HAP-1 (cell line): ENCODE measurements at regions not wholly inside any gene's neighbourhood (a gene's known extent, or its start where the extent isn't known, plus 50 kb on each side); places are given as distances from the start of the nearest gene placed in this dataset.
A peak's percentile ranks its signal among the peaks of the same experiment; 100 is the strongest.

ENCODE experiments used
- DNase-seq, 2 experiments: peaks; one replicate each; pipeline ENCODE4 v3.0.0-alpha.2; 2016 to 2020; ENCODE audit warnings: low spot score in 2 of 2
- H3K27me3 ChIP-seq: fragments of 250-450 bp; sonication (Bioruptor Pico); 2 replicates; pipeline ENCODE4 v1.5.1; 2020; ENCODE audit warnings: low read depth, mild to moderate bottlenecking, moderate library complexity
- H3K36me3 ChIP-seq: fragments of 250-450 bp; sonication (Bioruptor Pico); replicated peaks from 2 replicates; pipeline ENCODE4 v1.5.1; 2020; ENCODE audit warnings: mild to moderate bottlenecking
- H3K4me1 ChIP-seq: fragments of 250-450 bp; sonication (Bioruptor Pico); 2 replicates; pipeline ENCODE4 v1.5.1; 2020; ENCODE audit warnings: mild to moderate bottlenecking
- H3K4me3 ChIP-seq: fragments of 250-450 bp; sonication (Bioruptor Pico); 2 replicates; pipeline ENCODE4 v1.5.1; 2020; ENCODE audit warnings: mild to moderate bottlenecking, moderate library complexity
- H3K9me3 ChIP-seq: fragments of 250-450 bp; sonication (Bioruptor Pico); 2 replicates; pipeline ENCODE4 v1.5.1; 2020; ENCODE audit warnings: mild to moderate bottlenecking, moderate library complexity
- in situ Hi-C: fragments of 300-500 bp; cut with MboI; formaldehyde crosslinking; loops from 3 replicates; pipeline ENCODE4 v1.14.3; 2020; ENCODE audit warnings: low sequenced_read_pairs, inconsistent platforms, mixed read lengths

- Histone ChIP-seq H3K9me3 (no peaks in the 10 kb centered on the region; the same call in 1 of the 2 replicates), H3K36me3 (no peaks in the 10 kb centered on the region)
- in situ Hi-C loops: no loop called here
Observed at GRCh38 chr11:100618914-100619313, 68.2 kb upstream of the ARHGAP42 start.

GRCh38 chr11:100619484-100619883 is 67.6 kb upstream of the ARHGAP42 start:
- H3K9me3 ChIP-seq: no peaks in the 10 kb centered on the region; the same call in 1 of the 2 replicates
- no peaks in the 10 kb centered on the region for H3K36me3 ChIP-seq
- no peak for DNase-seq
- H3K4me1 ChIP-seq: no peaks in the 10 kb centered on the region
- no peak overlapping the region for H3K4me3 ChIP-seq
- in situ Hi-C loops: no loop called here
- no peaks in the 10 kb centered on the region for H3K27me3 ChIP-seq

More at GRCh38 chr11:100618914-100619313, 68.2 kb upstream of the ARHGAP42 start:
- H3K27me3 ChIP-seq: no peaks in the 10 kb centered on the region
- no peaks in the 10 kb centered on the region for H3K4me1 ChIP-seq
- no peak overlapping the region for H3K4me3 ChIP-seq
- DNase-seq: no peak

GRCh38 chr11:100622404-100622803 is 64.7 kb upstream of the ARHGAP42 start:
- Histone ChIP-seq H3K9me3 (no peaks in the 10 kb centered on the region; the same call in 1 of the 2 replicates), H3K4me3 (no peak overlapping the region), H3K27me3 (no peaks in the 10 kb centered on the region), H3K36me3 (no peaks in the 10 kb centered on the region), H3K4me1 (no peaks in the 10 kb centered on the region)
- in situ Hi-C loops: no loop called here
- no peak for DNase-seq

- in situ Hi-C loops: no loop called here
- Histone ChIP-seq H3K9me3 (no peaks in the 10 kb centered on the region; the same call in 1 of the 2 replicates), H3K36me3 (no peaks in the 10 kb centered on the region), H3K4me1 (no peaks in the 10 kb centered on the region), H3K4me3 (no peak overlapping the region), H3K27me3 (no peaks in the 10 kb centered on the region)
- DNase-seq: no peak
Observed at GRCh38 chr11:100624346-100624745, 62.7 kb upstream of the ARHGAP42 start.

- Histone ChIP-seq H3K27me3 (no peaks in the 10 kb centered on the region), H3K4me3 (no peak overlapping the region), H3K36me3 (no peaks in the 10 kb centered on the region), H3K9me3 (no peaks in the 10 kb centered on the region; the same call in 1 of the 2 replicates), H3K4me1 (no peaks in the 10 kb centered on the region)
- DNase-seq: no peak
- in situ Hi-C loops: no loop called here
Observed at GRCh38 chr11:100625041-100625440, 62.0 kb upstream of the ARHGAP42 start.

- no peak overlapping the region for H3K4me3 ChIP-seq
- H3K36me3 ChIP-seq: no peaks in the 10 kb centered on the region
- in situ Hi-C loops: no loop called here
- no peaks in the 10 kb centered on the region for H3K9me3 ChIP-seq
- H3K4me1 ChIP-seq: no peaks in the 10 kb centered on the region
- no peaks in the 10 kb centered on the region for H3K27me3 ChIP-seq
- DNase-seq: no peak
Observed at GRCh38 chr11:100629671-100630070, 57.4 kb upstream of the ARHGAP42 start.

- H3K27me3 ChIP-seq: no peaks in the 10 kb centered on the region
- no peak overlapping the region for H3K4me3 ChIP-seq
- H3K36me3 ChIP-seq: no peaks in the 10 kb centered on the region
- in situ Hi-C loops: no loop called here
- no peaks in the 10 kb centered on the region for H3K9me3 ChIP-seq
- H3K4me1 ChIP-seq: peaks cover 3% of the 10 kb centered on the region; the same call in 1 of the 2 replicates
- no peak for DNase-seq
Observed at GRCh38 chr11:100630898-100631297, 56.2 kb upstream of the ARHGAP42 start.

- Histone ChIP-seq H3K9me3 (no peaks in the 10 kb centered on the region), H3K4me3 (no peak overlapping the region), H3K4me1 (peaks cover 7% of the 10 kb centered on the region), H3K27me3 (no peaks in the 10 kb centered on the region), H3K36me3 (no peaks in the 10 kb centered on the region)
- in situ Hi-C loops: no loop called here
- DNase-seq: no peak
Observed at GRCh38 chr11:100631316-100631715, 55.8 kb upstream of the ARHGAP42 start.

- H3K9me3 ChIP-seq: no peaks in the 10 kb centered on the region
- DNase-seq: peak in 1 of 2 experiments; percentile 30
- in situ Hi-C loops: no loop called here
Observed at GRCh38 chr11:100632941-100633452, 54.1 kb upstream of the ARHGAP42 start.

GRCh38 chr11:100635194-100635593 is 51.9 kb upstream of the ARHGAP42 start:
- Histone ChIP-seq H3K36me3 (no peaks in the 10 kb centered on the region), H3K9me3 (no peaks in the 10 kb centered on the region), H3K4me1 (peaks cover 34% of the 10 kb centered on the region), H3K4me3 (no peak overlapping the region), H3K27me3 (no peaks in the 10 kb centered on the region)
- in situ Hi-C loops: no loop called here
- no peak for DNase-seq

More at GRCh38 chr11:100632941-100633452, 54.1 kb upstream of the ARHGAP42 start:
- no peaks in the 10 kb centered on the region for H3K36me3 ChIP-seq
- no peak overlapping the region for H3K4me3 ChIP-seq
- H3K4me1 ChIP-seq: peaks cover 18% of the 10 kb centered on the region
- H3K27me3 ChIP-seq: no peaks in the 10 kb centered on the region

GRCh38 chr11:100636536-100636935 is 50.6 kb upstream of the ARHGAP42 start:
- peak in 1 of 2 experiments; percentile 72 for DNase-seq
- peaks cover 34% of the 10 kb centered on the region for H3K4me1 ChIP-seq
- H3K36me3 ChIP-seq: no peaks in the 10 kb centered on the region
- no peaks in the 10 kb centered on the region for H3K27me3 ChIP-seq
- no peaks in the 10 kb centered on the region for H3K9me3 ChIP-seq
- in situ Hi-C loops: no loop called here
- H3K4me3 ChIP-seq: no peak overlapping the region
